Activated CD4-positive, alpha-beta T cell treated with anti-CD3 and anti-CD28 coated beads, Interleukin-2, amount 10 ng/mL, durations not matched to agents 24 days and 14 days (primary cell): ENCODE measurements at regions not wholly inside any gene's neighbourhood (a gene's known extent, or its start where the extent isn't known, plus 50 kb on each side); places are given as distances from the start of the nearest gene placed in this dataset.

Experiments used
- DNase-seq: peaks from one replicate; pipeline ENCODE4 v3.0.0; 2022
- H3K27ac Mint-ChIP-seq: one replicate; pipeline ENCODE4 v1.8.0; 2022; ENCODE audit warnings: mild to moderate bottlenecking, mixed read lengths
- H3K27me3 Mint-ChIP-seq: one replicate; pipeline ENCODE4 v1.8.0; 2022; ENCODE audit warnings: mixed read lengths
- H3K36me3 Mint-ChIP-seq: one replicate; pipeline ENCODE4 v1.8.0; 2022; ENCODE audit warnings: low read depth, mild to moderate bottlenecking, mixed read lengths
- H3K4me1 Mint-ChIP-seq: one replicate; pipeline ENCODE4 v1.8.0; 2021; ENCODE audit warnings: mixed read lengths
- H3K4me3 Mint-ChIP-seq: one replicate; pipeline ENCODE4 v1.8.0; 2022; ENCODE audit warnings: mild to moderate bottlenecking, moderate library complexity, mixed read lengths
- H3K9me3 Mint-ChIP-seq: one replicate; pipeline ENCODE4 v1.8.0; 2021; ENCODE audit warnings: mixed read lengths
- intact Hi-C: fragments of 100-400 bp; cut with micrococcal nuclease; formaldehyde crosslinking; loops from one replicate; pipeline ENCODE4 v1.15.1; 2023

DNA sequence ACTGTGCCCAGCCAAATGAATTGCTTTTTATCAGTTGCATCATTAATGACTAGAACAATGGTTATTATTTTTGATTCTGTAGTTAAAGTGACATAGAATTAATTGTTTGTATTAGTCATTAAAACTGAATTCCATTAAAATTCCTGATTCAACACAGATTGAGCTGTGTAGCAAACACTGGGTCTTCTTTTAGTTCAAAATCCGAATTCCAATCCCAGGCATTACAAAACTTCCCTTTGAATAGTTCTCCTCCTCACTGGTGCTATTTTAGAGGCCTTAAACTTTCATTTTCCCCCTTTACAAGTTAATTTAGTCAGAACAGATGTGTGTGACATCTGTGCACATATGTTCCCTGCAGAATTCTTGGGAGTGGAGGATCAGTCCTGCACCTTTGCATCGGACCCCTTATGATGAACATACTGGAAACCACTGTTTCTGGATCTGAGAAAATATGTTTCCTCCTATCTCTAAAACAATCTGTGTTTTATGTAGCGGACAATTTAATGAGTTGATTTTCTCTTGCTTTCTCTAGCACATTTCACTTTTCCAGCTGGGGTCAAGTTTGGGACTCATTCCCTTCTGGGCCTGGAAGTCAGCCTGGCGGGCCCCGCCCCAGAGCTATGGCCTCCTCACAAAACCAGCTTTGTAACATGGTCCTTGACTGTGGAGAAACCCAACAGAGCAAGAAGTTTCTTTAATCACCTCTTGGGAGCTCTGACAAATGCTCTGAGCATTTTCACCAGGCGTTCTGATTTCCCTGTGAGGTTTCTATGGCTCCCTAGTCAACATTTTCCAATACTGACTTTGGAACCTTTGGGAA, 87.9 kb upstream of the MAMDC2 start:
- no peak overlapping the region for H3K27ac Mint-ChIP-seq
- no peaks in the 10 kb centered on the region for H3K9me3 Mint-ChIP-seq
- intact Hi-C loops: no loop called here
- no peaks in the 10 kb centered on the region for H3K36me3 Mint-ChIP-seq
- H3K4me3 Mint-ChIP-seq: no peak overlapping the region
- no peaks in the 10 kb centered on the region for H3K4me1 Mint-ChIP-seq
- H3K27me3 Mint-ChIP-seq: peaks cover 19% of the 10 kb centered on the region
- no peak for DNase-seq

DNA sequence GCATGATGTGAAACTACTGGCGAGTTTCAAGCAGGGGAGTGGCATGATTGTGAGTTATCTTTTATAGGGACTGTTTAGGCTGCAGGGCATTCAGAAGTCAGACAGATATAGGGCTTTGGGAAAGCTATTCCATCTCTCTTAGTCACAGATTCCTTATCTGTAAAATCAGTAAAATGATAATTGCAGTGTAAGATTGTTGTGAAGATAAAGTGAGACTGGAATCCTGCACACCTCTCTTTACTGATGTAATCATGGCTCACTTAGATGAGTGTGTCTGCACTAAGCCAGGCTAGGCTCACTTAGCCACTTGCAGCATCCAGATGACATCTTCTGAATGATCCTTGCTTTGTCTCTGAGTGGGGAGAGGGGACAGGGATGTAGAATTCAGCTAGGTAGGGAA, 81.8 kb upstream of the MAMDC2 start:
- Mint-ChIP-seq H3K9me3 (no peaks in the 10 kb centered on the region), H3K27me3 (peaks cover 16% of the 10 kb centered on the region), H3K36me3 (no peaks in the 10 kb centered on the region), H3K27ac (no peak overlapping the region), H3K4me3 (no peak overlapping the region), H3K4me1 (no peaks in the 10 kb centered on the region)
- intact Hi-C loops: no loop called here
- no peak for DNase-seq

DNA sequence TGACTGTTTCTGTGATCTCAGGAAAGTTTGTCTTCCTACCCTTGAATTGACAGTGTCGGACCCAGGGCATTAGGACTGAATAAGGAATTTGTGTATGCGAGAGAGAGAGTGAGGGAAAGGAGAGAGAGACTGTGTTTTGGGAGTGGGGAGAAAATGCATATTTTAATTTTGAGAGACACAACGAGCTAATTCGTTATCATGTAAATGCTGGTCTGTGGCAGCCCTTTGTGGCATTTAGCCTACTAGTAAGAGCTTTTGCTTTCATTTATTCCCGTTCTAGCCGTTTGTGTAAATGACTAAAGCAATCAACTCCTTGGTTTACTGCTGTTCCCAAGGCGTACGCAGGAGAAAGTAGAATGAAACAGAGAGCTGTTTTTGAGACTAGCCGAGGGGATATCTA, 79.8 kb upstream of the MAMDC2 start:
- Mint-ChIP-seq H3K36me3 (no peaks in the 10 kb centered on the region), H3K4me1 (no peaks in the 10 kb centered on the region), H3K9me3 (no peaks in the 10 kb centered on the region), H3K4me3 (no peak overlapping the region), H3K27ac (no peak overlapping the region), H3K27me3 (peaks cover 13% of the 10 kb centered on the region)
- intact Hi-C loops: no loop called here
- no peak for DNase-seq

DNA sequence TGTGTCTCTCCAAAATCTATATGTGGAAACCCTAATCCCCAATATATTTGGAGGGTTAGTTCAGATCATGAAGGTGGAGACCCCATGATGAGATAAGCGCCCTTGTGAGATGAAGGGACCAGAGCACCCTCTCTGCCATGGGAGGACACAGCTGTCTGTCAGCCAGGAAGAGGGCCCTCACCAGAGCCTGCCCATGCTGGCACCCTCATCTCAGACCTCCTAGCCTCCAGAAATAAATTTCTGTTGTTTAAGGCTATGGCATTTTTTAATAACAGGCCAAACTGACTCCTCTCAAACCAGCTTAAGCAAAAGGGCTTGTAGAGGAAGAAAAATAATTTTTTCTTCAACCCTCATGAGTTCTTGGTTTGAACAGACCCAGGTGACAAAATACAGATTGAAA, 79.2 kb upstream of the MAMDC2 start:
- DNase-seq: no peak
- H3K4me3 Mint-ChIP-seq: no peak overlapping the region
- H3K9me3 Mint-ChIP-seq: no peaks in the 10 kb centered on the region
- H3K27ac Mint-ChIP-seq: no peak overlapping the region
- H3K36me3 Mint-ChIP-seq: no peaks in the 10 kb centered on the region
- peaks cover 14% of the 10 kb centered on the region for H3K27me3 Mint-ChIP-seq
- intact Hi-C loops: no loop called here
- H3K4me1 Mint-ChIP-seq: no peaks in the 10 kb centered on the region

DNA sequence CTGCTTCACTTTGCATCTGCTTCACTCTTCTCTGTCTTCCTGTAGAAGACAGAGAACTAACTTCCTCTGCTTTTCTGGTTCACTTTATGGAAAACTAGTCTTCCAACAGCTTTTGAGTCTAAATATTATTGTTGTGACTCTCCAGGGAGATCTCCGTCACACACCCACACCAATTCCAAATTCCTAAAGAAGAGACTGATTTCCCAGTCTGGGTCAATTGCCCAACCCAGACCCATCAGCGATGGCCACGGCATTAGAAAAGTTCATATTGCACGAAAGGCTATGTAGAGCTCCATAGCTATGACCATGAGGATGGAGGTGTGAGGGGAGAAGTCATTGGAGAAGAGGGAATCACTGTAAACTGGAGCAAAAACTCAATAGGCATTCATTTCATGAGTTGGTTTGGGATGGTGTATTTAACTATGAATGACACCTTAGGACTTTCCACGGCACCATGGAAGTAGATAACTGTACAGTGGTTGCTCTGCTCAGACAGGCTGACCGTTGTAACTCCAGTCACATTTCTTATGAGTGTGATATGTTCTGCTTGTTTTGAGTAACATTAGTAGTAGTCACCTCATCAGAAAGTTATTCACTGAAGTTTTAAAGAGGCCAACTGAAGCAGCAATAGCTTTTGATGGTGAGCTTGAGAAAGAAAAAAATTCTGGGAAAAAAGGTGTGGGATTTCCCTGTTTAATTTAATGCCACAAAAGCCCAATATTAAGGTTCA, 78.1 kb upstream of the MAMDC2 start:
- no peaks in the 10 kb centered on the region for H3K9me3 Mint-ChIP-seq
- no peaks in the 10 kb centered on the region for H3K36me3 Mint-ChIP-seq
- no peak overlapping the region for H3K27ac Mint-ChIP-seq
- DNase-seq: no peak
- no peak overlapping the region for H3K4me3 Mint-ChIP-seq
- H3K4me1 Mint-ChIP-seq: no peaks in the 10 kb centered on the region
- peaks cover 13% of the 10 kb centered on the region for H3K27me3 Mint-ChIP-seq
- intact Hi-C loops: no loop called here

DNA sequence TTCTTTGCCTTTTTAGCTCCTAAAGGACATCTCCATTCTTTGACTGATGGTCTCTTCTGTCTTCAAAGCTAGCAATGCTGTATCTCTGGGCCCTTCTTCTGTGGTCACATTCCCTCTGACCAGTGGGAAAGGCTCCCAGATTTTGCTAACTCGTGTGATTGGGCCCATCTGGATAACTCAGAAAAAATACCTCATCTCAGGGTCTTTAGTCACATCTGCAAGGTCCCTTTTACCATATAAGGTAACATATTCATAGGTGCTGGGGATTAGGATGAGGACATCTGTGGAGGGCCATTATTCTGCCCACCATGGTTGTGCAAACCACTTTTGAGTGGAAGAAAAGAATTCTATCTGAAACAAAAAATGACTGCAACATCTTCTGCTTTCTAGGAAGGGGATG, 76.3 kb upstream of the MAMDC2 start:
- no peaks in the 10 kb centered on the region for H3K36me3 Mint-ChIP-seq
- no peaks in the 10 kb centered on the region for H3K9me3 Mint-ChIP-seq
- no peak overlapping the region for H3K4me3 Mint-ChIP-seq
- H3K27ac Mint-ChIP-seq: no peak overlapping the region
- peaks cover 9% of the 10 kb centered on the region for H3K27me3 Mint-ChIP-seq
- intact Hi-C loops: no loop called here
- H3K4me1 Mint-ChIP-seq: no peaks in the 10 kb centered on the region
- DNase-seq: no peak

DNA sequence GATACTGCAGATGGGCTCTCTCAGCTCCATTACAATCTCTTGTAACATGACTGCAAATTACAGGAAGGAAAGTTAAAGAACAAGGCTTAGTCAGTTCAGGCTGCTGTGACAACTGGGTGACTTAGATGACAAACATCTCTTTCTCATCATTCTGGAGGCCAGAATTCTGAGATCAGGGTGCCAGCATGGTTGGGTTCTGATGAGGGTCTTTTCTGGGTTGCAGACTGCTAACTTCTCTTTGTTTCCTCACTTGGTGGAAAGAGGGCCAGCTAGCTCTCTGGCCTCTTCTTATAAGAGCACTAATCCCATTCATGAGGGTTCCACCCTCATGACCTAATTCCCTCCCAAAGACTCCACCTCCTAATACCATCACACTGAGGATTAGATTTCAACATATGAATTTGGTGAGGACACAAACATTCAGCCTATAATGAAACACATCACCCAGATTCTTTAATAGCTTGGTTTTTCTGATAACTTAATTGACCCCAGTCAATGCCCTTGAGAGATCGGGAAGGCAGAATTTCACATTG, 73.6 kb upstream of the MAMDC2 start:
- Mint-ChIP-seq H3K27me3 (peaks cover 6% of the 10 kb centered on the region), H3K36me3 (no peaks in the 10 kb centered on the region), H3K27ac (no peak overlapping the region), H3K4me1 (no peaks in the 10 kb centered on the region), H3K9me3 (no peaks in the 10 kb centered on the region), H3K4me3 (no peak overlapping the region)
- no peak for DNase-seq
- intact Hi-C loops: no loop called here

DNA sequence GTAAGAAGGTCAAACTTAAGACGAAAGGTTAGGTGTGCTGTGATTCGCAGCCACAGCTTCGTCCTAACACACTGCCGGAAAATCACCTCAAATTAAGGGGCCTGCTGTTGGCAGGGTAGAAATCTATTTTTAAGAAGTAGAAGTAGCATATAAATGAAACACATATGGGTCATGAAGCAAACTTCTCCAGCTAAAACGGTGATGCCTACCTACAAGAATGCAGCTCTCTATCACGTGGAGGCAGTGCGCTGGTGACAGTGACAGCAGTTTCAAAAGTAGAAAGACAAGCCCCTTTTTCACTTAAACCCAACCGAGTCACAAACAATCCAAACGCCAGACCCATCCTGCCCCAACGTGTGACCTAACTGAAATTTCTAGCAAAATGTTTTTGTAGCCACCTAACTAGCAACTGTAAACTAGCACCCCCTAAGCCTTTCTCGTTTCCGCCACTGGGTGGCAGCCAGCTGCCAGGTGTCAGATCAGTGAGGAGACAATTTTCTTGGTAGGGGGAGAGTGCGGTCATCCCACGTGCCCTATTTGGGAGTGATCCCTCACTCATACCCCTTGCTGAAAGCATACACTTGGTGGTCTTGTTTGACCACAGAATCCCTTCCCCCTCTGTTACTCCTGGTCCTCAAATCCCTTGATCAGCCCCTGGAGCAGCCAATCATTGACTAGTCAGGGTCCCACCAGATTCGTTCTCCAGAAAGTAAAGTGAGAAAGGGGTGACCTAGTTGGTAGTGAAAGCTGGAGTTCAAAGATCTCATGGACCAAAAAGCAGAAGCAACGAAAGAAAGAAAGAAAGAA, 71.8 kb upstream of the MAMDC2 start:
- Mint-ChIP-seq H3K4me3 (no peak overlapping the region), H3K4me1 (no peaks in the 10 kb centered on the region)
- intact Hi-C loops: loop anchor here (1.0 to 2.0 kb wide), 2 partner anchors 139 to 630 kb away; no protein-coding TSS in a partner anchor

DNA sequence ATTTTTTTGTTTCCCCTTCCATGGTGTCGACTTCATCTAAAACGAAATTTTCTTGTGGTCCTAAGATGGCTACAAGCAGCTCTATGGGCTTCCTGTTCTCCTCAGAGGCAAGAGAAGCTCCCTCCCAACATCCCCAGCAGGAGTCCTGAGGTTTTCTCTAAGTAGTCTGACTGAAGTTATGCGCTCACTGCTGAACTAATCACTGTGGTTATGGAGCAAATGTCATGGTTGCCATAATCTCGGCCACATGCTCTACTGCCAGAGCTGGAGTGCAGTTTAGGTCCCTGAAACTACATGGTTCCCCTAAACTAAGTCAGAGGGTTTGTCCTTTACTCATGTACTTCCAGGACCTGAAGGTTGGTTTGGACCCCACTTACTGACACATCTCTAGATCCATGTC, 68.0 kb upstream of the MAMDC2 start:
- intact Hi-C loops: no loop called here
- no peak for DNase-seq
- Mint-ChIP-seq H3K4me1 (no peaks in the 10 kb centered on the region), H3K27ac (no peak overlapping the region), H3K27me3 (peaks cover 2% of the 10 kb centered on the region), H3K4me3 (no peak overlapping the region), H3K36me3 (no peaks in the 10 kb centered on the region), H3K9me3 (no peaks in the 10 kb centered on the region)

More for the DNA sequence above, 71.8 kb upstream of the MAMDC2 start:
- Mint-ChIP-seq H3K27me3 (peaks cover 4% of the 10 kb centered on the region), H3K36me3 (no peaks in the 10 kb centered on the region), H3K9me3 (no peaks in the 10 kb centered on the region), H3K27ac (no peak overlapping the region)
- DNase-seq: peak; percentile 82

DNA sequence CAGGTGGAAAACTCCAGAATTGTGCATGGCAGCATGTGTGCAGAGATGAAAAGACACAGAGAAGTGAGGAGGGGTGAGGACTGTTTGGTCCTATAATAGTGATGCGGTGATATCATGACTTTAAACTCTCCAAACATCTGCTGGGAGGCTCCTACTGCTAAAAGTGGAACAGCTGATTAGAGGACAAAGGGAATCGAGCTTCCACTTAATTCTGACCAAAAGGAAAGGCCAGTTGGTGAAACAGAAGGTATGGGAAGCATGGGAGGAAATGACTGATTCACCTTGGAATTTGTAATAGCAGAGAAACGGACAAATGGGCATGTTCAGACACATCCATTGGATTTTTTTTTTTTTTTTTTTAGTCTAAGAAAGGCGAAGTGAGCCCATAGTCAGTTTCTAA, 67.5 kb upstream of the MAMDC2 start:
- Mint-ChIP-seq H3K4me3 (no peak overlapping the region), H3K27me3 (peaks cover 2% of the 10 kb centered on the region), H3K36me3 (no peaks in the 10 kb centered on the region), H3K9me3 (no peaks in the 10 kb centered on the region), H3K4me1 (no peaks in the 10 kb centered on the region), H3K27ac (no peak overlapping the region)
- no peak for DNase-seq
- intact Hi-C loops: no loop called here

DNA sequence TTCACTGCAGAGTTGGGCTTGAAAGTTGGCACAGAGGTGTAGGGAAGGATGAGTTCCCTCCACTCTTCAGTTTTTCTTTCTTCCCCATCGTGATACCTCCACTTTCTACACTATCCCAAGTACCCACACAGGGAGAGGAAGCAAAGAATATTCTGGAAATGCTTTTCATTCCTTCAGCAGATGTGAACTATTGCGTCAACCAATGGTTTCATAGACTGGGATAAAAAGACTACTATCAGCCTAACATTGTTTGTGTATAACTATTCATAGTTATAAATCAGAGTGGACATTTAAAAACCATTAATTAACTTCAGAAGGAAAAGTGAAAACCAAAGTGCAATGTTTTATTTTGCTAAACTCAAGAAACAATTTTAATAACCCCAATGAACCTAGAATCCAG, 63.6 kb upstream of the MAMDC2 start:
- no peak for DNase-seq
- Mint-ChIP-seq H3K36me3 (no peaks in the 10 kb centered on the region), H3K27me3 (peaks cover 2% of the 10 kb centered on the region), H3K4me3 (no peak overlapping the region), H3K9me3 (no peaks in the 10 kb centered on the region), H3K4me1 (no peaks in the 10 kb centered on the region), H3K27ac (no peak overlapping the region)
- intact Hi-C loops: no loop called here

DNA sequence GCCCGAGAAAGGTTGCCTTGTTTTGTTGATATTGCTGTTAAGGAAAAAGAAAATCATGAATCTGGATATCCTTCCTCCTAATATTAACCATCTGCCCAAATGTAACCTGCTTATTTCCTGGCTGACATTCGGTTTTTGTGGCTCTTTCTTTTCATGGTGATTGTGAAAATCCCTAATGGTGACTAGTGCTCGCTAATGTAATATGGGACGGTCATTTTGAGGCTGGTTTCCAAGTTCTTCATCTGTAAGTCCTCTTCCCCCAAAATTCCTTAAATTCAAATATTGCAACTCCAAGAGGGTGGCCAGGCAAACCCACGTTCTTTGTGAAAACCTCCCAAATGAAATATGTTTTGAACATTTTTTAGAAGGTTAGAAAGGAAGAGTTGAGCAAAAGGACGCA, 63.1 kb upstream of the MAMDC2 start:
- Mint-ChIP-seq H3K4me1 (no peaks in the 10 kb centered on the region), H3K36me3 (no peaks in the 10 kb centered on the region), H3K9me3 (no peaks in the 10 kb centered on the region), H3K27me3 (peaks cover 2% of the 10 kb centered on the region), H3K4me3 (no peak overlapping the region), H3K27ac (no peak overlapping the region)
- no peak for DNase-seq
- intact Hi-C loops: no loop called here

DNA sequence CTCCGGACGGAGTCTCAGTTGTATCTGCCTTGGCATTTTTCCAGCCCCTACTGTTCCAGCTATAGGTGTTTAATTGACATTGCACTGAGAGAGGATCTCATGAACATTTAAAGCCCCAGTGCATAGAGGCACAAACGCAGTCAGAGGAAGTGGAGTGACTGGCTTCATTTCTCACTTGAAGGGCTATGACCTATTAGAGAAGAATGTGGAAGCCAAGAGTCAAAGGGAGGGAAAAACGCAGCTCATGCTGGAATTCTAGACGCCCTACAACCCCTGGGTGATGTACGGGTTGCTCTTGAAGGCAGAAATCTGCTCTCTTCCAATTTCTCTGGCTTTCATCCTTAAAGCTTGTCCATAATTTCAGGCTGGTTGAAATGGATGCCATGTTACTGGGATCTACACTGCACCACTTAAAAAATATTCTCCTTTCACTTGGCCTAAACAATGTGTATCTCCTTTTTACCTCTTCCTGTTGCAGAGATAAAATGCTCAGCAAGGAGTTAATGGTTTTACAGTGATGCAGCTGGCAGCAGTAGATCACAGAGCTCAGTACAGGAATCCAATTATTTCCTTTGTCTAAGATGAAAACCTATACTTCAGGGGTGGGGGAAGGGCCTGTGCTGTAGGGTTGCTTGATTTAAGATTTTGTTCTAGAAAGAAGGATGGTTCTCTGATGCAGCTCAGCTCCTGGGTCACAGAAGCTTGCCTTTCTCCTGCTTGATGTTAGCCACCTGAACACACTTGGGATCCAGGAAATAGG, 61.8 kb upstream of the MAMDC2 start:
- DNase-seq: no peak
- Mint-ChIP-seq H3K4me3 (no peak overlapping the region), H3K27ac (no peak overlapping the region), H3K27me3 (no peaks in the 10 kb centered on the region), H3K4me1 (no peaks in the 10 kb centered on the region), H3K9me3 (no peaks in the 10 kb centered on the region), H3K36me3 (no peaks in the 10 kb centered on the region)
- intact Hi-C loops: no loop called here
